GM12878 (cell line): ENCODE measurements at regions not wholly inside any gene's neighbourhood (a gene's known extent, or its start where the extent isn't known, plus 50 kb on each side); places are given as distances from the start of the nearest gene placed in this dataset.

ENCODE experiments used
- EZH2 ChIP-seq: IDR thresholded peaks from 2 replicates; pipeline ENCODE4 v1.6.1; 2012; ENCODE audit warnings: low read depth, mild to moderate bottlenecking, control low read depth, inconsistent platforms, low read length, borderline replicate concordance; ENCODE audit not compliant: control insufficient read depth
- MYB ChIP-seq: fragments of 150-350 bp; IDR thresholded peaks from 2 replicates; pipeline ENCODE4 v1.6.1; 2014; ENCODE audit warnings: mild to moderate bottlenecking, low read depth, low read length, borderline replicate concordance
- POLR2AphosphoS2 ChIP-seq: IDR thresholded peaks from 2 replicates; pipeline ENCODE4 v1.6.1; 2011; ENCODE audit warnings: low read depth, mild to moderate bottlenecking, low read length, improper control_type of control experiment, moderate library complexity
- TARDBP ChIP-seq: IDR thresholded peaks from 2 replicates; pipeline ENCODE4 v1.6.1; 2016; ENCODE audit warnings: borderline replicate concordance
- TF ChIP-seq, protein P1 (sequence below): IDR thresholded peaks from 2 replicates; pipeline ENCODE4 v1.6.1; 2012; ENCODE audit warnings: low read depth, low read length, improper control_type of control experiment
- TF ChIP-seq, protein P2 (sequence below), 3 experiments: IDR thresholded peaks in 2 of 3; conservative IDR thresholded peaks in 1 of 3; 2 replicates each; pipeline ENCODE4 v1.5.1; 2011; ENCODE audit warnings: low read depth in 3 of 3, low read length in 3 of 3, mild to moderate bottlenecking in 3 of 3, control low read depth in 2 of 3, moderate library complexity in 2 of 3, inconsistent platforms in 1 of 3, mixed read lengths in 1 of 3; ENCODE audit not compliant: control insufficient read depth in 2 of 3, insufficient read depth in 1 of 3; ENCODE audit errors: extremely low read depth in 1 of 3

DNA sequence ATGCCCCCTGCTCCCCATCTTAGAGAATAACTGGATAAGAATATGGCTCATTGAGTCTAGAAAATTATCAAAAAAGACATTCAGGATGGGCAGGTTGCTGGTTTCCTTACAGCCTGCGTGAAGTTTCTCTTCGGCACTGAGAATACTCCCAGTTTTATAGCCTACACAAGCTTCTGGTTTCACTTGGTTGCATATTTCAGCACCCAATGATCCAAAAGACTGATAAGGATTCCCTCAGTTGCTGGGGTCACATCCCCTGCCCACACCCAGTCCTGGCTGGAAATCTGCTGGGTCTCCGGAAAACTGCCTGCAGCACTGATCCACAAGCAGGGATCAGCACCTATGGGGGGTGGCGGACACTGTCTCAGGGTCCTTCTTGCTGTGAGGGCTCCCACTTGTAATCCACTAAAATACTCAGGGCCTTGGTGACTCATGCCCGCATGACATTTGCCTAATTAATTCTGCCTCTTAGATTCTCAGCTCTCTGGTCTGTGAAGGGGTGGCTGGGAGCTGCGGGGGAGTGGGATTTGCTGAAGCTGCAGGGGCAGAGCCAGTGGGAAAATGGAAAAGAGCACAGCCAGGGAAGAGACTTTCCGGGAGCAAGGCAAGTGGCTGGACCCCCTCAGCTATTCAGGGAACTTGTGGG, 142.5 kb downstream of the ZNF648 start:
- TF ChIP-seq POLR2AphosphoS2 = no peak
- TF ChIP-seq, protein P1, sequence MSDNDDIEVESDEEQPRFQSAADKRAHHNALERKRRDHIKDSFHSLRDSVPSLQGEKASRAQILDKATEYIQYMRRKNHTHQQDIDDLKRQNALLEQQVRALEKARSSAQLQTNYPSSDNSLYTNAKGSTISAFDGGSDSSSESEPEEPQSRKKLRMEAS = no peak
- no peak for TF ChIP-seq TARDBP
- no peak for TF ChIP-seq EZH2
- TF ChIP-seq, protein P2, sequence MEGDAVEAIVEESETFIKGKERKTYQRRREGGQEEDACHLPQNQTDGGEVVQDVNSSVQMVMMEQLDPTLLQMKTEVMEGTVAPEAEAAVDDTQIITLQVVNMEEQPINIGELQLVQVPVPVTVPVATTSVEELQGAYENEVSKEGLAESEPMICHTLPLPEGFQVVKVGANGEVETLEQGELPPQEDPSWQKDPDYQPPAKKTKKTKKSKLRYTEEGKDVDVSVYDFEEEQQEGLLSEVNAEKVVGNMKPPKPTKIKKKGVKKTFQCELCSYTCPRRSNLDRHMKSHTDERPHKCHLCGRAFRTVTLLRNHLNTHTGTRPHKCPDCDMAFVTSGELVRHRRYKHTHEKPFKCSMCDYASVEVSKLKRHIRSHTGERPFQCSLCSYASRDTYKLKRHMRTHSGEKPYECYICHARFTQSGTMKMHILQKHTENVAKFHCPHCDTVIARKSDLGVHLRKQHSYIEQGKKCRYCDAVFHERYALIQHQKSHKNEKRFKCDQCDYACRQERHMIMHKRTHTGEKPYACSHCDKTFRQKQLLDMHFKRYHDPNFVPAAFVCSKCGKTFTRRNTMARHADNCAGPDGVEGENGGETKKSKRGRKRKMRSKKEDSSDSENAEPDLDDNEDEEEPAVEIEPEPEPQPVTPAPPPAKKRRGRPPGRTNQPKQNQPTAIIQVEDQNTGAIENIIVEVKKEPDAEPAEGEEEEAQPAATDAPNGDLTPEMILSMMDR (IDR thresholded peaks at IDR 0.05 in 2 of 3, conservative IDR thresholded peaks at IDR 0.05 in 1 of 3; ENCODE audit: control insufficient read depth in 2 of 3, extremely low read depth in 1 of 3, insufficient read depth in 1 of 3, low read depth in 3 of 3, low read length in 3 of 3) = no peak
- no peak for TF ChIP-seq MYB
